IMR-90 (cell line): ENCODE measurements at regions not wholly inside any gene's neighbourhood (a gene's known extent, or its start where the extent isn't known, plus 50 kb on each side); places are given as distances from the start of the nearest gene placed in this dataset.

Experiments used
- ATAC-seq: fragments of 200-7000 bp; cut with Tn5 transposase; 2 replicates; pipeline ENCODE4 v1.9.1; 2020; ENCODE audit warnings: low read depth, mild to moderate bottlenecking, moderate library complexity
- BruUV-seq: library from RNA; stranded (reverse); fragments of 400-500 nt; replicated peaks from 2 replicates; lab custom pipeline; 2021; lab: Mats Ljungman, UMichigan
- CTCF ChIA-PET: fragments of 300-600 bp; formaldehyde crosslinking; extraction: SDS; loops from one replicate; lab custom pipeline; 2021; ENCODE audit warnings: antibody characterized with exemption; lab: Yijun Ruan, JAX
- POLR2A ChIA-PET: fragments of 300-600 bp; sonication (Branson Sonifier 250); formaldehyde crosslinking; loops from one replicate; lab custom pipeline; 2022; ENCODE audit warnings: antibody characterized with exemption; ENCODE audit not compliant: unreplicated experiment; lab: Charles Lee
- DNase-seq: peaks from one replicate; pipeline ENCODE4 v3.0.0; 2013
- H2AFZ ChIP-seq: replicated peaks from 2 replicates; pipeline ENCODE3; 2013; ENCODE audit warnings: low read length, mild to moderate bottlenecking; ENCODE audit not compliant: poor library complexity
- H2AK5ac ChIP-seq: 2 replicates; pipeline ENCODE4 v1.6.1; 2013; ENCODE audit warnings: low read depth, low read length, inconsistent platforms
- H2AK9ac ChIP-seq: replicated peaks from 2 replicates; pipeline ENCODE3; 2013; ENCODE audit warnings: mild to moderate bottlenecking, low read depth, low read length, moderate library complexity; ENCODE audit not compliant: poor library complexity
- H2BK120ac ChIP-seq: 2 replicates; pipeline ENCODE4 v1.6.1; 2013; ENCODE audit warnings: low read depth, low read length, inconsistent platforms
- H2BK15ac ChIP-seq: 3 replicates; pipeline ENCODE4 v1.6.1; 2013; ENCODE audit warnings: low read depth, low read length, inconsistent platforms
- H2BK20ac ChIP-seq: 2 replicates; pipeline ENCODE4 v1.6.1; 2013; ENCODE audit warnings: low read depth, mild to moderate bottlenecking, inconsistent platforms, low read length, moderate library complexity
- H2BK5ac ChIP-seq: 2 replicates; pipeline ENCODE4 v1.6.1; 2013; ENCODE audit warnings: mild to moderate bottlenecking, low read depth, low read length, inconsistent platforms; ENCODE audit not compliant: poor library complexity, severe bottlenecking
- H3K14ac ChIP-seq: replicated peaks from 2 replicates; pipeline ENCODE4 v1.6.1; 2013; ENCODE audit warnings: low read depth, low read length, inconsistent platforms
- H3K18ac ChIP-seq: 2 replicates; pipeline ENCODE4 v1.6.1; 2013; ENCODE audit warnings: low read depth, low read length, control low read depth
- H3K23ac ChIP-seq: 2 replicates; pipeline ENCODE4 v1.6.1; 2013; ENCODE audit warnings: low read depth, low read length, inconsistent platforms
- H3K27ac ChIP-seq: 2 replicates; pipeline ENCODE4 v1.5.1; 2013; ENCODE audit warnings: mild to moderate bottlenecking, control low read depth, low read length; ENCODE audit not compliant: insufficient read depth
- H3K27me3 ChIP-seq: 2 replicates; pipeline ENCODE4 v1.6.1; 2013; ENCODE audit warnings: low read length; ENCODE audit not compliant: control insufficient read depth, insufficient read depth
- H3K36me3 ChIP-seq: 2 replicates; pipeline ENCODE4 v1.6.1; 2013; ENCODE audit warnings: low read length, mixed read lengths; ENCODE audit not compliant: control insufficient read depth, insufficient read depth
- H3K4ac ChIP-seq: 2 replicates; pipeline ENCODE4 v1.6.1; 2013; ENCODE audit warnings: low read depth, low read length, inconsistent platforms
- H3K4me1 ChIP-seq: 2 replicates; pipeline ENCODE4 v1.6.1; 2013; ENCODE audit warnings: low read length, mixed read lengths; ENCODE audit not compliant: control insufficient read depth, insufficient read depth
- H3K4me2 ChIP-seq: 2 replicates; pipeline ENCODE4 v1.6.1; 2013; ENCODE audit warnings: low read depth, mild to moderate bottlenecking, control low read depth, low read length, moderate library complexity
- H3K4me3 ChIP-seq: 2 replicates; pipeline ENCODE4 v1.5.1; 2013; ENCODE audit warnings: low read depth, mild to moderate bottlenecking, control low read depth, low read length, moderate library complexity; ENCODE audit not compliant: insufficient read depth
- H3K56ac ChIP-seq: 2 replicates; pipeline ENCODE4 v1.6.1; 2013; ENCODE audit warnings: low read length, inconsistent platforms; ENCODE audit not compliant: insufficient read depth; ENCODE audit errors: extremely low read depth
- H3K79me1 ChIP-seq, 2 experiments: 2 replicates each; pipeline ENCODE4 v1.6.1; 2013; ENCODE audit warnings: low read length in 2 of 2, inconsistent platforms in 1 of 2, low read depth in 1 of 2
- H3K9ac ChIP-seq: 2 replicates; pipeline ENCODE4 v1.6.1; 2013; ENCODE audit warnings: low read depth, low read length, control low read depth
- H3K9me1 ChIP-seq: 2 replicates; pipeline ENCODE4 v1.6.1; 2013; ENCODE audit warnings: low read length, inconsistent platforms; ENCODE audit not compliant: insufficient read depth
- H3K9me3 ChIP-seq: 2 replicates; pipeline ENCODE4 v1.6.1; 2013; ENCODE audit warnings: low read length; ENCODE audit not compliant: control insufficient read depth, insufficient read depth
- H4K20me1 ChIP-seq: 2 replicates; pipeline ENCODE4 v1.6.1; 2013; ENCODE audit warnings: low read length, inconsistent platforms; ENCODE audit not compliant: insufficient read depth
- H4K5ac ChIP-seq: 2 replicates; pipeline ENCODE4 v1.6.1; 2013; ENCODE audit warnings: mild to moderate bottlenecking, low read depth, low read length, control low read depth
- H4K8ac ChIP-seq, 2 experiments: 2 replicates each; pipeline ENCODE4 v1.6.1; 2013; ENCODE audit warnings: low read depth in 2 of 2, low read length in 2 of 2, control low read depth in 1 of 2, inconsistent platforms in 1 of 2
- H4K91ac ChIP-seq: 2 replicates; pipeline ENCODE4 v1.6.1; 2013; ENCODE audit warnings: low read depth, low read length, inconsistent platforms; ENCODE audit not compliant: insufficient read depth
- BHLHE40 ChIP-seq: fragments of 150-350 bp; IDR thresholded peaks from 2 replicates; pipeline ENCODE4 v1.6.1; 2016; ENCODE audit warnings: mild to moderate bottlenecking, low read depth, low read length
- MAFK ChIP-seq: IDR thresholded peaks from 2 replicates; pipeline ENCODE4 v1.6.1; 2012; ENCODE audit warnings: low read depth, low read length, improper control_type of control experiment
- NFE2L2 ChIP-seq: fragments of 150-350 bp; IDR thresholded peaks from 2 replicates; pipeline ENCODE4 v1.6.1; 2016; ENCODE audit warnings: low read depth, mild to moderate bottlenecking, low read length
- RAD21 ChIP-seq: IDR thresholded peaks from 2 replicates; pipeline ENCODE4 v1.6.1; 2012; ENCODE audit warnings: low read length, improper control_type of control experiment
- SMC3 ChIP-seq: fragments of 150-350 bp; IDR thresholded peaks from 2 replicates; pipeline ENCODE4 v1.6.1; 2016; ENCODE audit warnings: low read depth, mild to moderate bottlenecking, antibody characterized with exemption, low read length, moderate library complexity
- WGBS, 2 experiments: methylation state at CpG; one replicate each; pipeline versions ENCODE4 v1.1.5 to v1.1.7; 2013; ENCODE audit warnings: missing lambda C conversion rate in 2 of 2; ENCODE audit not compliant: insufficient read length in 1 of 2; ENCODE audit errors: extremely low coverage in 2 of 2; 5-methylcytosine and 5-hydroxymethylcytosine counted together
- dilution Hi-C: fragments of 300-500 bp; cut with HindIII; formaldehyde crosslinking; loops from one replicate; pipeline ENCODE4 v1.14.3; 2018; ENCODE audit warnings: low sequenced_read_pairs; ENCODE audit not compliant: unreplicated experiment
- in situ Hi-C: fragments of 300-500 bp; cut with MboI; formaldehyde crosslinking; loops from 3 replicates; pipeline ENCODE4 v1.14.3; 2019; ENCODE audit warnings: low sequenced_read_pairs, inconsistent platforms, mixed read lengths
- intact Hi-C: fragments of 100-400 bp; cut with micrococcal nuclease; formaldehyde crosslinking; loops from 2 replicates; pipeline ENCODE4 v1.10.0; 2022

- no TSS peak for BruUV-seq
- Histone ChIP-seq H4K5ac (no peak overlapping the region), H2BK15ac (no peak overlapping the region), H2AK5ac (no peak overlapping the region), H3K4me2 (no peak overlapping the region), H3K4me3 (no peak overlapping the region), H4K20me1 (no peaks in the 10 kb centered on the region), H3K9me1 (no peaks in the 10 kb centered on the region), H4K91ac (no peak overlapping the region), H3K27ac (no peak overlapping the region), H3K14ac (no peak overlapping the region), H3K36me3 (no peaks in the 10 kb centered on the region), H3K56ac (no peak overlapping the region), H2BK20ac (no peak overlapping the region), H3K27me3 (no peaks in the 10 kb centered on the region), H2BK5ac (no peak overlapping the region), H3K9me3 (no peaks in the 10 kb centered on the region), H2AK9ac (no peak overlapping the region), H3K4ac (no peak overlapping the region), H3K9ac (no peak overlapping the region), H3K79me1 (no peaks in the 10 kb centered on the region), H2BK120ac (no peak overlapping the region), H4K8ac (no peak overlapping the region), H2AFZ (no peak overlapping the region), H3K23ac (no peak overlapping the region), H3K4me1 (no peaks in the 10 kb centered on the region; the same call in 1 of the 2 replicates), H3K18ac (no peak overlapping the region; the same call in 1 of the 2 replicates)
- dilution Hi-C loops: no loop called here
- in situ Hi-C loops: no loop called here
- ChIA-PET CTCF (interaction anchor here (0.7 kb wide), 1 partner anchor 80 kb away, joined by 3 read pairs; no protein-coding TSS in a partner anchor), POLR2A (no interaction called here)
- intact Hi-C loops: no loop called here
- DNase-seq (peak; percentile 40), ATAC-seq (peak; percentile 49; the same call in 1 of the 2 replicates)
- TF ChIP-seq MAFK (peak; percentile 38; the same call in 1 of the 2 replicates), BHLHE40 (no peak), RAD21 (no peak), NFE2L2 (peak; percentile 88), SMC3 (no peak)
- WGBS, 2 experiments: no CpG with 5 or more reads among the region's 2 CpGs
Observed at GRCh38 chr4:177070533-177071058, 239.1 kb upstream of the NEIL3 start.
